Panc1 (cell line): ENCODE measurements at regions not wholly inside any gene's neighbourhood (a gene's known extent, or its start where the extent isn't known, plus 50 kb on each side); places are given as distances from the start of the nearest gene placed in this dataset.

Experiments used
- ATAC-seq: fragments of 200-7000 bp; cut with Tn5 transposase; 2 replicates; pipeline ENCODE4 v1.9.1; 2020; ENCODE audit warnings: mild to moderate bottlenecking, moderate library complexity
- BruUV-seq: library from RNA; stranded (reverse); fragments of 400-500 nt; replicated peaks from 2 replicates; lab custom pipeline; 2021; lab: Mats Ljungman, UMichigan
- CTCF ChIA-PET: fragments of 300-600 bp; sonication (Branson Sonifier 250); formaldehyde crosslinking; loops from one replicate; lab custom pipeline; 2022; ENCODE audit warnings: antibody characterized with exemption; lab: Charles Lee
- POLR2A ChIA-PET: fragments of 300-600 bp; sonication (Branson Sonifier 250); formaldehyde crosslinking; loops from one replicate; lab custom pipeline; 2022; ENCODE audit warnings: antibody characterized with exemption; lab: Charles Lee
- DNase-seq: peaks from one replicate; pipeline ENCODE4 v3.0.0-alpha.2; 2010; ENCODE audit warnings: low read depth, low spot score
- H3K27ac ChIP-seq: 2 replicates; pipeline ENCODE4 v1.5.1; 2011; ENCODE audit warnings: mild to moderate bottlenecking, low read length, inconsistent platforms
- H3K27me3 ChIP-seq: fragments of 200-500 bp; sonication (Bioruptor generic); 2 replicates; pipeline ENCODE4 v1.6.0; 2014; ENCODE audit warnings: low read length, inconsistent platforms; ENCODE audit not compliant: control insufficient read depth, insufficient read depth
- H3K36me3 ChIP-seq: fragments of 200-500 bp; sonication (Bioruptor generic); 2 replicates; pipeline ENCODE4 v1.5.1; 2014; ENCODE audit warnings: inconsistent platforms, mild to moderate bottlenecking, low read length, moderate library complexity; ENCODE audit not compliant: control insufficient read depth, insufficient read depth
- H3K4me1 ChIP-seq: 2 replicates; pipeline ENCODE4 v1.5.1; 2011; ENCODE audit warnings: inconsistent platforms, mild to moderate bottlenecking, low read length, moderate library complexity; ENCODE audit not compliant: control insufficient read depth, insufficient read depth
- H3K4me3 ChIP-seq, 2 experiments: 2 replicates each; pipeline ENCODE4 v1.5.1; 2011 to 2012; ENCODE audit warnings: low read depth in 2 of 2, low read length in 2 of 2, mild to moderate bottlenecking in 2 of 2, inconsistent platforms in 1 of 2, moderate library complexity in 1 of 2
- H3K9me3 ChIP-seq: fragments of 200-500 bp; sonication (Bioruptor generic); 2 replicates; pipeline ENCODE4 v1.5.1; 2014; ENCODE audit warnings: low read depth, mild to moderate bottlenecking, inconsistent platforms, low read length, moderate library complexity; ENCODE audit not compliant: control insufficient read depth, insufficient read depth
- POLR2AphosphoS5 ChIP-seq: IDR thresholded peaks from 2 replicates; pipeline ENCODE4 v1.6.1; 2012; ENCODE audit warnings: mild to moderate bottlenecking, low read depth, low read length, moderate library complexity
- REST ChIP-seq, 2 experiments: IDR thresholded peaks; 2 replicates each; pipeline ENCODE4 v1.6.1; 2011 to 2012; ENCODE audit warnings: low read depth in 2 of 2, control low read depth in 1 of 2, low read length in 1 of 2, mild to moderate bottlenecking in 1 of 2, moderate library complexity in 1 of 2; ENCODE audit not compliant: insufficient read depth in 1 of 2
- SIN3A ChIP-seq: IDR thresholded peaks from 2 replicates; pipeline ENCODE4 v1.6.1; 2012; ENCODE audit warnings: low read depth, mild to moderate bottlenecking, low read length, moderate library complexity, borderline replicate concordance; ENCODE audit not compliant: insufficient read depth
- TCF7L2 ChIP-seq: IDR thresholded peaks from 2 replicates; pipeline ENCODE4 v1.6.1; 2011; ENCODE audit warnings: mild to moderate bottlenecking, low read depth, low read length, inconsistent platforms
- in situ Hi-C: cut with HindIII; loops from 2 replicates; pipeline ENCODE4 v1.10.0; 2016; ENCODE audit warnings: low sequenced_read_pairs, low pct_unique_long_range_greater_than_20kb
- intact Hi-C: fragments of 100-400 bp; cut with micrococcal nuclease; formaldehyde crosslinking; loops from one replicate; pipeline ENCODE4 v1.10.0; 2022; ENCODE audit not compliant: unreplicated experiment
- TF ChIP-seq, protein P1 (sequence below): fragments of 450-650 bp; IDR thresholded peaks from 2 replicates; pipeline ENCODE4 v1.5.1; 2017; ENCODE audit warnings: mild to moderate bottlenecking

DNA sequence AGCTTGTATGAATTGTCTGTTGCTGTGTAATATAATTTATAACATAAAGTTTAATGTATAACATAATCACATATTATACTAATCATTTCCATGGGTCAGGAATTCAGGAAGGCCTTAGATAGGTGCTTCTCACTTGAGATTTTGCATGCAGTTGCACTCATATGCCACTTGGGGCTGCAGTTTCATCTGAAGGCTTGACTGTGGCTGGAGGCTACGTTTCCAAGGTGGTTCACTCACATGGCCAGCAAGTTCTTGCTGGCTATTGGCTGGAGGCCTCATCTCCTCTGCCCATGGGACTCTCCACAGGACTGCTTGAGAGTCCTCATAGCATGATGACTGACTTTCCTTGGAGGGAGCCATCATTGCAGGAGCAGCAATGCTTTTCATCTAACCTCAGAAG is 53.4 kb upstream of the STX18 start:
- Histone ChIP-seq H3K9me3 (no peaks in the 10 kb centered on the region), H3K4me1 (no peaks in the 10 kb centered on the region), H3K27ac (no peak overlapping the region), H3K4me3 (no peak overlapping the region), H3K27me3 (no peaks in the 10 kb centered on the region), H3K36me3 (no peaks in the 10 kb centered on the region)
- POLR2A ChIA-PET: no interaction called here
- CTCF ChIA-PET: no interaction called here
- TF ChIP-seq POLR2AphosphoS5: no peak
- no peak for TF ChIP-seq REST (IDR thresholded peaks at IDR 0.05; ENCODE audit: insufficient read depth in 1 of 2, low read depth in 2 of 2, low read length in 1 of 2)
- no peak for TF ChIP-seq SIN3A
- TF ChIP-seq, protein P1, sequence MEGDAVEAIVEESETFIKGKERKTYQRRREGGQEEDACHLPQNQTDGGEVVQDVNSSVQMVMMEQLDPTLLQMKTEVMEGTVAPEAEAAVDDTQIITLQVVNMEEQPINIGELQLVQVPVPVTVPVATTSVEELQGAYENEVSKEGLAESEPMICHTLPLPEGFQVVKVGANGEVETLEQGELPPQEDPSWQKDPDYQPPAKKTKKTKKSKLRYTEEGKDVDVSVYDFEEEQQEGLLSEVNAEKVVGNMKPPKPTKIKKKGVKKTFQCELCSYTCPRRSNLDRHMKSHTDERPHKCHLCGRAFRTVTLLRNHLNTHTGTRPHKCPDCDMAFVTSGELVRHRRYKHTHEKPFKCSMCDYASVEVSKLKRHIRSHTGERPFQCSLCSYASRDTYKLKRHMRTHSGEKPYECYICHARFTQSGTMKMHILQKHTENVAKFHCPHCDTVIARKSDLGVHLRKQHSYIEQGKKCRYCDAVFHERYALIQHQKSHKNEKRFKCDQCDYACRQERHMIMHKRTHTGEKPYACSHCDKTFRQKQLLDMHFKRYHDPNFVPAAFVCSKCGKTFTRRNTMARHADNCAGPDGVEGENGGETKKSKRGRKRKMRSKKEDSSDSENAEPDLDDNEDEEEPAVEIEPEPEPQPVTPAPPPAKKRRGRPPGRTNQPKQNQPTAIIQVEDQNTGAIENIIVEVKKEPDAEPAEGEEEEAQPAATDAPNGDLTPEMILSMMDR: no peak
- no peak for TF ChIP-seq TCF7L2
- no peak for DNase-seq
- ATAC-seq: no peak
- no TSS peak for BruUV-seq
- intact Hi-C loops: no loop called here
- in situ Hi-C loops: no loop called here

- Histone ChIP-seq H3K36me3 (no peaks in the 10 kb centered on the region), H3K4me1 (no peaks in the 10 kb centered on the region), H3K4me3 (no peak overlapping the region), H3K27ac (no peak overlapping the region), H3K9me3 (no peaks in the 10 kb centered on the region), H3K27me3 (no peaks in the 10 kb centered on the region)
- intact Hi-C loops (no loop called here), in situ Hi-C loops (no loop called here)
- DNase-seq (no peak), ATAC-seq (no peak)
- ChIA-PET POLR2A (no interaction called here), CTCF (no interaction called here)
- no peak for TF ChIP-seq POLR2AphosphoS5
- no peak for TF ChIP-seq REST (IDR thresholded peaks at IDR 0.05; ENCODE audit: insufficient read depth in 1 of 2, low read depth in 2 of 2, low read length in 1 of 2)
- TF ChIP-seq TCF7L2: no peak
- TF ChIP-seq SIN3A: no peak
- TF ChIP-seq, protein P1: no peak
- no TSS peak for BruUV-seq
Measured at GRCh38 chr4:4594285-4594920, 52.6 kb upstream of the STX18 start.
